Retinal pigment epithelial cell (primary cell): ENCODE measurements at regions not wholly inside any gene's neighbourhood (a gene's known extent, or its start where the extent isn't known, plus 50 kb on each side); places are given as distances from the start of the nearest gene placed in this dataset.

ENCODE experiments used
- DNase-seq: peaks from one replicate; pipeline ENCODE4 v3.0.0-alpha.2; 2010; ENCODE audit warnings: low read depth
- H3K4me3 ChIP-seq: 2 replicates; pipeline ENCODE4 v1.5.1; 2011; ENCODE audit warnings: mild to moderate bottlenecking, low read length, control low read depth, moderate library complexity
- TF ChIP-seq, protein P1 (sequence below): conservative IDR thresholded peaks from 2 replicates; pipeline ENCODE4 v1.5.1; 2011; ENCODE audit warnings: low read depth, low read length, control low read depth, inconsistent platforms

DNA sequence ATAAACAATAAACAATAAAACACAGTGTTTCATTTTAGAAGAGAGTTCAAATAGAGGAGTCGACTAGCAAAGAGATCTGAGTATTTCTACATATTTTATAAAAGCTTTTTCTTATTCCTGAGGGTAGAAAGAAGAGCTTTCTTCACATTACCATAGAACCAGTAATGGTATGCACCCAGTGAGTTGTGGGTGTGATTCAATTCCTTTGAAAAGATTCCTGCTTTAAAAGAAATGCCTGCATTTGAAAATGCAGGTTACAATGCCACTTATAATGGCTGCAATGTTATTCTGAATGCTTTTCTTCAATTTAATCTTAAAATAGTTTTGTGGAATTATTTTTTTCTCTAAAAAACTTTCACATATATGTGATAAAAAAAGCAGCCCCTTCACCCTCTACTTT lies 178.1 kb downstream of the CDC14C start:
- TF ChIP-seq, protein P1, sequence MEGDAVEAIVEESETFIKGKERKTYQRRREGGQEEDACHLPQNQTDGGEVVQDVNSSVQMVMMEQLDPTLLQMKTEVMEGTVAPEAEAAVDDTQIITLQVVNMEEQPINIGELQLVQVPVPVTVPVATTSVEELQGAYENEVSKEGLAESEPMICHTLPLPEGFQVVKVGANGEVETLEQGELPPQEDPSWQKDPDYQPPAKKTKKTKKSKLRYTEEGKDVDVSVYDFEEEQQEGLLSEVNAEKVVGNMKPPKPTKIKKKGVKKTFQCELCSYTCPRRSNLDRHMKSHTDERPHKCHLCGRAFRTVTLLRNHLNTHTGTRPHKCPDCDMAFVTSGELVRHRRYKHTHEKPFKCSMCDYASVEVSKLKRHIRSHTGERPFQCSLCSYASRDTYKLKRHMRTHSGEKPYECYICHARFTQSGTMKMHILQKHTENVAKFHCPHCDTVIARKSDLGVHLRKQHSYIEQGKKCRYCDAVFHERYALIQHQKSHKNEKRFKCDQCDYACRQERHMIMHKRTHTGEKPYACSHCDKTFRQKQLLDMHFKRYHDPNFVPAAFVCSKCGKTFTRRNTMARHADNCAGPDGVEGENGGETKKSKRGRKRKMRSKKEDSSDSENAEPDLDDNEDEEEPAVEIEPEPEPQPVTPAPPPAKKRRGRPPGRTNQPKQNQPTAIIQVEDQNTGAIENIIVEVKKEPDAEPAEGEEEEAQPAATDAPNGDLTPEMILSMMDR, result no peak
- no peak for DNase-seq
- no peak overlapping the region for H3K4me3 ChIP-seq

DNA sequence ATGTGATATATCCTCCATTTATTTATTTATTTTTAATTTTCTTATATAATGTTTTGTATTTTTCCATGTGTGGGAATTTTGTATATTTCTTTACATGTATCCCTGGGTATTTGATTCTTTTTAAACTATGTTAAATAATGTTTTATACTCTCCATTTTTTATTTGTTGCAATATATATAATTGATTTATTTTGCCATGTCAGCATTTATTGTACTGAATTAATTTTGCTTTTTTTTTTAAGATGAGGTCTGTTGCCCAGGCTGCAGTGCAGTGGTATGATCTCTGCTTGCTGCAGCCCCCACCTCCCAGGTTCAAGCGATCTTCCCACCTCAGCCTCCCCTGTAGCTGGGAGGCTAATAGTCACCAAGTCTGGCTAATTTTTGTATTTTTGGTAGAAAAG lies 187.4 kb downstream of the CDC14C start:
- TF ChIP-seq, protein P1, result no peak
- H3K4me3 ChIP-seq, result no peak overlapping the region
- no peak for DNase-seq

DNA sequence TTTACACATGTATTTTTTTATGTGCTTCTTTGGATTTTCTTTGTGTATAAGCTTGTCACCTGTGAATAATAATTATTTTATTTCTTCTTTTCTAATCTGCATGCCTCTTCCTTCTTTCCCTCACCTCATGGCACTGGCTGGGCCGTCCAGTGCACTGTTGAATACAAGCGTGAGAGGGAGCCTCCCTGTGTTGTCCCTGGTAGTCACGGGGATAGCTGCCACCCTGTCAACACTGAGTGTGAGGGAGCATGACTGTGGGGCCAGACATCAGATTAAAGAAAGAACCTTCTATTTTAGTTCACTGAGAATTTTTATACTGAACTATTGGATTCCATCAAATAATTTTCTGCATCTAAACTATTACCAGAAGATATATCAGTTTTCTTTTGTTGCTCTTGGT lies 187.9 kb downstream of the CDC14C start:
- H3K4me3 ChIP-seq, result no peak overlapping the region
- TF ChIP-seq, protein P1, result no peak
- DNase-seq, result no peak

DNA sequence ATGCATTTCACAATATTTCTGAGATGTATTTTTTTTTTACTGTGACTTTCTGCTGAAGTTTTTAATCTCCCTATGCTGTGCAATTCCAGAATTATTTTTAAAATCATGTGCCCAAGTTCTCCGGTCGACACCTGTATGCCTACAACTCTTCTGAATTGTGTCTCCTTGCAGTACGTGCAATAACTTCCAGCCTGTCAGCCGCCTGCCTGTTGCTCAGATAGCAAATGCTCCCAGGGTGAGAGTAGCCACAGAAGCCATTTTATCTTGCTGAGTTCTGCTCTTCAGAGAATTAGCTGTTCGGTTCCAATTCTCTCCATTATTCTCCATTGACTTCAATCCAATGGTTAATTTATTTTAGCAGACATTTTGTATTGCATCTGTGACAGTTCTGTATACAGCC lies 188.3 kb downstream of the CDC14C start:
- TF ChIP-seq, protein P1, result no peak
- H3K4me3 ChIP-seq, result no peak overlapping the region
- DNase-seq, result no peak

DNA sequence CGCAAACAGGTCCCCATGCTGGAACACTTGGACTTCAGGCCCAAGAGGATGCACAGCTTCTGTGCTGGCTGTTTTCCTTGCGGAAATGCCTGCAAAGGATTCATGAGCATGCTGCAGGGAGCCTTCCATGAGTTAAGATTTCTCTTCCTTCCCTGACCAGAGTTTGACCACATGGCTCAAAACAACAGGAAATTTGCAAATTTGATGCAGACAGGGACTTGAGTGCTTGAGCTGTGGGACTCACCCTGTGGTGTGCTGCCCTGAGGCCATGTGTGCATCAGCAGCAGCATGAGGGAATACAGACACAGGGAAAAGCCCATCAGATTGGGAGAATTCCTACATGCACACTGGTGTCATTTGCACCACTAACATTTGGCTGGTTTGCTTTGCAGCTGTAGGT lies 195.4 kb downstream of the CDC14C start:
- no peak for DNase-seq
- TF ChIP-seq, protein P1, result no peak
- H3K4me3 ChIP-seq, result no peak overlapping the region

DNA sequence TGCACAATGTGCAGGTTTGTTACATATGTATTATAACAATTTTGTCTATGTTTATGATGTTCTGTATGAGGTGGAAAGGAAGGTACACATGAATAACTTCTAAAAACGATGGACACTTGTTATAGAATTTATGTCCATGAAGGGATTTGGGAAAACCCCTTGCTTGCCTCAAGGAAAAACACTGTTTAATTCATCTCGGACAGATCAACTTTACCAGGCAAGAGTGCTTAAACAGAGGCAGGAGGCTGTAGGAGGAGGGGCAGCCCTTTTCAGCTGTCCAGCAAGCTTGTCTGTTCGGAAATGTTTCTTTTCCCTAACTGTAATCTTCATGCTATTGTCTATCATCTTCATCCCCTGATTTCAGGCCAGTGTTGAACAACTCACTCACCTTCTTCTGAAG lies 200.9 kb downstream of the CDC14C start:
- no peak for DNase-seq
- TF ChIP-seq, protein P1, result no peak
- no peak overlapping the region for H3K4me3 ChIP-seq

DNA sequence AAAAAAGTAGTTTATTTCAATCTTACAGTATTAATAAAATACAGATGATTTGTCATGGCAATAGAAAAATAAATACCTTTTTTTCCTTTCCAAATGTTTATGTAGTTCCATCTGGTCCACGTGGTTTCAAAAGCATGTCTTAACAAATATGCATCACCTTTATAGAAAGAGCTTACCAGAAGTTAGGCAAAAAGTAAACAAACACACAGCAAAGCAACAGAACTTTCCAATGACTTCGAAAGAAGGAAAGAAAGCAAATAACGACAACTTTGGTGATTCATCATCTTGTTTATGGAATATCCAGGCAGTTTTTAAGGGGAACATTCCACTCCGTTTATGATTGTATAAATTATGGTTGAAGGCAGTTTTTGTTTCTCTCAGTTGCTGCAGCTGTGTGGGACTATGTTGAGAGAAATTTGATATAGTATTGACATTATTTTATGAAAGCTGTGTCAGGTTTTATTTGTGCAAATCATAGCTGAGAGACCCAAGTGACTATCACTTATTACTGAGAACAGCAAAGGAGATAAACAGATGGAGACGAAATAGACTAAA lies 203.1 kb downstream of the CDC14C start:
- TF ChIP-seq, protein P1, result no peak
- H3K4me3 ChIP-seq, result no peak overlapping the region
- DNase-seq, result no peak
